Omental fat pad (tissue), 3 donors: ENCODE measurements at regions not wholly inside any gene's neighbourhood (a gene's known extent, or its start where the extent isn't known, plus 50 kb on each side); places are given as distances from the start of the nearest gene placed in this dataset.

Experiments
- ATAC-seq: fragments of 150-250 bp; one replicate; pipeline ENCODE4 v1.9.1; 2016; ENCODE audit warnings: mild to moderate bottlenecking, moderate library complexity; ENCODE audit not compliant: low FRiP score
- DNase-seq: peaks from one replicate; pipeline ENCODE4 v3.0.0-alpha.2; 2019; ENCODE audit warnings: low spot score
- CTCF ChIP-seq, 3 donors: fragments of 450-650 bp; IDR thresholded peaks; one replicate each; pipeline ENCODE4 v1.5.1; 2016 to 2017; ENCODE audit warnings: antibody characterized with exemption in 3 of 3, mild to moderate bottlenecking in 3 of 3, moderate library complexity in 2 of 3

DNA sequence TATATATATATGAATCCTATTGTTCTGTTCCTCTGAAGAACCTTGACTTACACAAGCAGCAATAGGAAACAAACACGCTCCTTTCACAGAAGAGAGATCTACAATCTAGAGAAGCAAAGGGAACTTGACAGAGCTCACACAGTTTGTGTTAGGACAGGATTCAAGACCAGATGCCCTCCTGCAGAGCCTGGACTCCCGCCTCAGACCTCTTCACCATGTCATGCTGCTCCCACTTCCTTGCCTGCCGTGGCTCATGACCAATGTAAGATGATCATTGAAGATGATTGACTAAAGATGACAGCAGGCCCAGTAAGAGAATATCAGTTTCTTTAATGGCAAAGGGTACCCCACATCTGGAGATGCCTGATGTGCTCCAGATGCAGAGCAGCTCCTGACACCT, 111.2 kb upstream of the AGAP1 start:
- no peak for TF ChIP-seq CTCF (IDR thresholded peaks at IDR 0.05)
- DNase-seq (no peak), ATAC-seq (no peak)

- TF ChIP-seq CTCF (IDR thresholded peaks at IDR 0.05) = no peak
- DNase-seq (no peak), ATAC-seq (no peak)
Observed at GRCh38 chr2:235383272-235383843, 110.5 kb upstream of the AGAP1 start.

GRCh38 chr2:235384624-235385023, 109.2 kb upstream of the AGAP1 start:
- ATAC-seq = no peak
- no peak for DNase-seq
- TF ChIP-seq CTCF (IDR thresholded peaks at IDR 0.05) = no peak

DNA sequence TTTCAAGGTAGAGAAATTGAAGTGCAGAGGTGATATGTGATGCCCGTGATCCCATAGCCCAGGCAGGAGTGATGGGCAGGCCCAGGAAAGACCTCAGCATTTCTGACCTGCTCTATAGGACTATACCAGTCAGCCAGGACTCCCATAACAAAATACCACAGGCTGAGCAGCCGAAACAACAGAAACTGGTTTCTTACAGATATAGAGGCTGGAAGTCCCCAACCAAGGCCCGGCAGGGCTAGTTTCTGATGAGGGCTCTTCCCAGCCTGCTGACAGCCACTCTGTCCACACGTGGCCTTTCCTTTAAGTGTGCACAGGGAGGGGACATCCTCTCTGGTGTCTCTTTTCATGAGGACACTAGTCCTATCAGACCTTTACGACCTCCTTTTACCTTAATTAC, 104.2 kb upstream of the AGAP1 start:
- no peak for TF ChIP-seq CTCF (IDR thresholded peaks at IDR 0.05)
- DNase-seq = no peak
- ATAC-seq = no peak

DNA sequence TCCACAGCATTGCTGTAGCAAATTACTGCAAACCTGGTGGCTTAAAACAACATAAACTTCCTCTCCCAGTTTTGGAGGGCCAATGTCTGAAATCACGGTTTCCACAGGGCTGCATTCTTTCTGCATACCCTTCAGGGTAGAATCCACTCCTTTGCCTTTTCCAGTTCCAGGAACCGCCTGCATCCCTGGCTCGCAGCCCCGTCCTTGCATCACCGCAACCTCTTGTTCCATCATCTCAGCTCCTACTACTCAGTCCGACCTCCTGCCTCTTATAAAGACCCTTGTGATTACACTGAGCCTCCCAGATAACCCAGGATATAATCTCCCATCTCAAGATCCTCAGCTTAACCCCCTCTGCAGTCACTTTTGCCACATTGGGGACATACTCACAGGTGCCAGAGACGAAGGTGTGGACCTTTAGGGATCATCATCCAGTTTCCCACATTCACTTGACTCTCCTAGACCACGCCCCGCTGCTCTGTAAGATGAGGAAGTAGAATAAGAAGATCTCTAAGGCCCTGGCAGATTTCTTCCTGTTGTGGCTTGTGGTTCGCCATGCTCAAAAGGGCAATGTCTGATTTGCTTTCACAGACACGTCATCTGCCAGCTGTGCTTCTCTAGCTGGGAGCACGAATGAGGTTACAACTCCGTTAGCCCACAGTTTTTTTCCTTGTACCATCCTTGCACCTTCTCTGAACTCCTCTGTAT, 103.6 kb upstream of the AGAP1 start:
- ATAC-seq (no peak), DNase-seq (no peak)
- TF ChIP-seq CTCF (IDR thresholded peaks at IDR 0.05) = no peak

DNA sequence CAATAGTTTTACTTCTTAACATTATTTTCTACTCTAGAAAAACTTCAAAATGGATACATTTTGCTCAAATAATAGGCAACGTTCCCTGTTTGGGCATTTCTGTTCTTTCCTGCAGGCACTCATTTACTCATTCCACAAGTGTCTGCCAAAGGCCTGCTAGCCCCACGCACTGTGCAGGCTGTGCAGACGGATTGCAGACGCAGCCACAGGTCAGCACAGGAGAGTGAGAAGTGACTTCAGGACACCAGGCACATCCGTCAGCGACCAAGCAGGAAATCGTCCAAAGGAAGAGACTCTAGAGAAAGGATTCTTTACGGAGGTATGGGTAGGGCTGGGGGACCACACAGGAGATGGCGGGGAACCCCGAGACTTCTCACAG, 103.0 kb upstream of the AGAP1 start:
- no peak for DNase-seq
- no peak for TF ChIP-seq CTCF (IDR thresholded peaks at IDR 0.05)
- no peak for ATAC-seq

GRCh38 chr2:235391921-235392615, 101.8 kb upstream of the AGAP1 start:
- ATAC-seq = no peak
- DNase-seq = no peak
- TF ChIP-seq CTCF (IDR thresholded peaks at IDR 0.05) = no peak
